ENCODE measurements at regions not wholly inside any gene's neighbourhood (a gene's known extent, or its start where the extent isn't known, plus 50 kb on each side); places are given as distances from the start of the nearest gene placed in this dataset.

DNA sequence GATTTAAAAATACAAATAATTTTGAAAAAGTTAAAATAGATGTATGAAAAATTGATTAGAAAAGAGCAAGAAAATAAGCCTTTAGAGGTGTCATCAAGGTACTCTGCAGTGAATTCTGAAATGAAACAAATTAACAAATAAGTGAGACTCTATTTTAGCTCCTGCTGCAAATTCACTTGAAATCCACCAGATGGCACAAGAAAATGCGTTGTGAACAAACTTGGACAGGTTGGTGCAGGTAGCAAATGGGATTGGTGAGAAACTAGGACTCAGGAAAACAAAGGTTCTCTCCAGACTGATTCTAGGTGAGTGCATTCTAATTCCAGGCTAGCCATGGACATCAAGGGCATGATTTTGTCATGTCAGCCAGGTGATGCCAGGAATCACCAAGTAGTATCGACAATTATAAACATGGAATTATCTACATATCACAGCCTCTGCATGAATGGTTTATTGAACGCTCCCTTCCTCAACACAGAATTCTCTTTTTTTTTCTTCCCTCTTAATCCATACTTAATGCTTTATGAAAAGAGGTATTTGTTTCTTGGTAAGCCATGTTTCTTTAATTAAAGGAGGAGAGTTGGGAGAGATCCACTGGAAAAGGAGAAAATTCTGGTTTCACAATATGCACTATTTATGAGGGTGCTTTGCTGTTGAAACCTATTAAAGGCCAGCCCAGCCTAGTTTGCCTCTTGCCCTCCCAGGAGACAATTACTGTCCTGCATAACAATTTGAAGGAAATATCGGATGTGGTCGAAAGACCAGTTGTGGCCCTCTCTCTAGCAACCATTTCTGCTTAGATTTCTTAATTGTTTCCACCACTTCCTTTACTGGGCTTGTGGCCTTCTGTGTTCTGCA, 118.1 kb downstream of the ZNF365 start:
- no TSS peak for BruUV-seq (replicated peaks)
- peak; percentile 6 for DNase-seq (ENCODE audit: low read depth, low spot score)

More for the DNA sequence above, 118.1 kb downstream of the ZNF365 start:
- Histone ChIP-seq H3K27ac (ENCODE audit: insufficient read depth, low read depth, low read length) (no peak overlapping the region), H3K9me3 (replicated peaks; ENCODE audit: control insufficient read depth, insufficient read depth, low read length) (no peaks in the 10 kb centered on the region), H4K20me1 (replicated peaks; ENCODE audit: control insufficient read depth, extremely low read depth, insufficient read depth, low read length) (no peaks in the 10 kb centered on the region), H3K4me1 (ENCODE audit: control insufficient read depth, extremely low read depth, insufficient read depth, low read length) (no peaks in the 10 kb centered on the region), H3K27me3 (ENCODE audit: control insufficient read depth in 2 of 2, insufficient read depth in 2 of 2, low read length in 2 of 2) (no peaks in the 10 kb centered on the region), H3K79me2 (ENCODE audit: control insufficient read depth, insufficient read depth, low read length) (no peaks in the 10 kb centered on the region), H3K4me2 (ENCODE audit: insufficient read depth, low read length) (no peak overlapping the region), H3K36me3 (ENCODE audit: control insufficient read depth in 2 of 2, extremely low read depth in 1 of 2, insufficient read depth in 2 of 2, low read length in 2 of 2) (no peaks in the 10 kb centered on the region), H3K4me3 (replicated peaks in 1 of 3; ENCODE audit: insufficient read depth in 1 of 3, low read depth in 1 of 3, low read length in 3 of 3) (no peak overlapping the region), H3K9me1 (replicated peaks; ENCODE audit: control insufficient read depth, extremely low read depth, insufficient read depth, low read length) (no peaks in the 10 kb centered on the region), H2AFZ (ENCODE audit: low read depth, low read length) (no peak overlapping the region), H3K9ac (replicated peaks; ENCODE audit: extremely low read depth, insufficient read depth, low read length) (no peak overlapping the region)
- no peak for TF ChIP-seq FOS (IDR thresholded peaks at IDR 0.05; ENCODE audit: borderline replicate concordance, insufficient read depth, low read length)
- TF ChIP-seq, protein P1, sequence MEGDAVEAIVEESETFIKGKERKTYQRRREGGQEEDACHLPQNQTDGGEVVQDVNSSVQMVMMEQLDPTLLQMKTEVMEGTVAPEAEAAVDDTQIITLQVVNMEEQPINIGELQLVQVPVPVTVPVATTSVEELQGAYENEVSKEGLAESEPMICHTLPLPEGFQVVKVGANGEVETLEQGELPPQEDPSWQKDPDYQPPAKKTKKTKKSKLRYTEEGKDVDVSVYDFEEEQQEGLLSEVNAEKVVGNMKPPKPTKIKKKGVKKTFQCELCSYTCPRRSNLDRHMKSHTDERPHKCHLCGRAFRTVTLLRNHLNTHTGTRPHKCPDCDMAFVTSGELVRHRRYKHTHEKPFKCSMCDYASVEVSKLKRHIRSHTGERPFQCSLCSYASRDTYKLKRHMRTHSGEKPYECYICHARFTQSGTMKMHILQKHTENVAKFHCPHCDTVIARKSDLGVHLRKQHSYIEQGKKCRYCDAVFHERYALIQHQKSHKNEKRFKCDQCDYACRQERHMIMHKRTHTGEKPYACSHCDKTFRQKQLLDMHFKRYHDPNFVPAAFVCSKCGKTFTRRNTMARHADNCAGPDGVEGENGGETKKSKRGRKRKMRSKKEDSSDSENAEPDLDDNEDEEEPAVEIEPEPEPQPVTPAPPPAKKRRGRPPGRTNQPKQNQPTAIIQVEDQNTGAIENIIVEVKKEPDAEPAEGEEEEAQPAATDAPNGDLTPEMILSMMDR (IDR thresholded peaks at IDR 0.05; ENCODE audit: extremely low read depth in 1 of 2, insufficient read depth in 1 of 2, low read depth in 1 of 2, low read length in 2 of 2) = peak in 1 of 2 donors; percentile 30
- no peak for TF ChIP-seq POLR2AphosphoS5 (IDR thresholded peaks at IDR 0.05; ENCODE audit: insufficient read depth, low read depth, low read length)
- no peak for TF ChIP-seq GATA2 (IDR thresholded peaks at IDR 0.05; ENCODE audit: insufficient read depth, insufficient read length, low read depth, low read length)
- ChIA-PET POLR2A (no interaction called here), CTCF (interaction anchor here (0.6 to 1.5 kb wide), 10 partner anchors 12 to 666 kb away, joined by 3 to 22 read pairs (median 4); no protein-coding TSS in a partner anchor)
- FAIRE-seq = no peak
- intact Hi-C loops (cut with micrococcal nuclease) = loop anchor here (1.0 to 5.0 kb wide), 3 partner anchors 325 to 667 kb away; partner anchors contain the start of gene EGR2
- dilution Hi-C loops (cut with MboI; ENCODE audit: extremely low pct_ligation_motif_present, low sequenced_read_pairs) = no loop called here
